GM21360 (cell line): ENCODE measurements at regions not wholly inside any gene's neighbourhood (a gene's known extent, or its start where the extent isn't known, plus 50 kb on each side); places are given as distances from the start of the nearest gene placed in this dataset.

Source experiments
- ATAC-seq: cut with Tn5 transposase; IDR thresholded peaks from one replicate; pipeline ENCODE4 v1.9.1; 2021; ENCODE audit warnings: mild to moderate bottlenecking, moderate library complexity; ENCODE audit not compliant: unreplicated experiment

GRCh38 chr9:103900466-103900865 lies 193.6 kb upstream of the SMC2 start:
- ATAC-seq, result no peak

- ATAC-seq, result no peak
Measured at GRCh38 chr9:103902263-103902662, 191.8 kb upstream of the SMC2 start.

- ATAC-seq, result no peak
Measured at GRCh38 chr9:103904242-103904641, 189.9 kb upstream of the SMC2 start.

GRCh38 chr9:103913899-103914298 lies 180.2 kb upstream of the SMC2 start:
- ATAC-seq, result no peak

GRCh38 chr9:103919605-103920209 lies 174.4 kb upstream of the SMC2 start:
- ATAC-seq, result no peak

- no peak for ATAC-seq
Measured at GRCh38 chr9:103928442-103928841, 165.7 kb upstream of the SMC2 start.

GRCh38 chr9:103941104-103941503 lies 153.0 kb upstream of the SMC2 start:
- ATAC-seq, result no peak

GRCh38 chr9:103942200-103942599 lies 151.9 kb upstream of the SMC2 start:
- no peak for ATAC-seq

GRCh38 chr9:103942651-103943050 lies 151.5 kb upstream of the SMC2 start:
- ATAC-seq, result no peak

- ATAC-seq, result no peak
Measured at GRCh38 chr9:103949096-103949495, 145.0 kb upstream of the SMC2 start.

- no peak for ATAC-seq
Measured at GRCh38 chr9:103977163-103977562, 116.9 kb upstream of the SMC2 start.

- no peak for ATAC-seq
Measured at GRCh38 chr9:103978396-103978795, 115.7 kb upstream of the SMC2 start.

- no peak for ATAC-seq
Measured at GRCh38 chr9:103981912-103982311, 112.2 kb upstream of the SMC2 start.

- ATAC-seq, result no peak
Measured at GRCh38 chr9:103985077-103985476, 109.0 kb upstream of the SMC2 start.

- no peak for ATAC-seq
Measured at GRCh38 chr9:103988821-103989220, 105.3 kb upstream of the SMC2 start.

- ATAC-seq, result no peak
Measured at GRCh38 chr9:103990311-103990710, 103.8 kb upstream of the SMC2 start.

GRCh38 chr9:103991001-103991400 lies 103.1 kb upstream of the SMC2 start:
- ATAC-seq, result no peak

GRCh38 chr9:103991698-103992097 lies 102.4 kb upstream of the SMC2 start:
- ATAC-seq, result peak; percentile 79

- ATAC-seq, result no peak
Measured at GRCh38 chr9:103992938-103993579, 101.0 kb upstream of the SMC2 start.

- ATAC-seq, result no peak
Measured at GRCh38 chr9:103997856-103998370, 96.2 kb upstream of the SMC2 start.

- no peak for ATAC-seq
Measured at GRCh38 chr9:103999375-104000062, 94.6 kb upstream of the SMC2 start.

GRCh38 chr9:104009826-104010225 lies 84.3 kb upstream of the SMC2 start:
- no peak for ATAC-seq
